NCI-H1105 (cell line): ENCODE measurements at regions not wholly inside any gene's neighbourhood (a gene's known extent, or its start where the extent isn't known, plus 50 kb on each side); places are given as distances from the start of the nearest gene placed in this dataset.
"Not testable (repeated sequence)": the region's sequence is repeated elsewhere in the genome, so short reads cannot be mapped to it uniquely, and the experiment has no call there.

Source experiments
- DNase-seq: peaks from one replicate; lab custom pipeline; 2025; lab: John Stamatoyannopoulos, UW

DNA sequence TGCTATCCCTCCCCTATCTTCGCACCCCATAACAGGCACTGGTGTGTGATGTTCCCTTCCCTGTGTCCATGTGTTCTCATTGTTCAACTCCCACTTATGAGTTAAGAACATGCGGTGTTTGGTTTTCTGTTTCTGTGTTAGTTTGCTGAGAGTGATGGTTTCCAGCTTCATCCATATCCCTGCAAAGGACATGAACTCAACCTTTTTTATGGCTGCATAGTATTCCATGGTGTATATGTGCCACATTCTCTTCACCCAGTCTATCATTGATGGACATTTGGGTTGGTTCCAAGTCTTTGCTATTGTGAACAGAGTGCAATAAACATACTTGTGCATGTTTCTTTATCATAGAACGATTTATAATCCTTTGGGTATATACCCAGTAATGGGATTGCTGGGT is 84.7 kb upstream of the GATB start:
- DNase-seq = not testable (repeated sequence)

DNA sequence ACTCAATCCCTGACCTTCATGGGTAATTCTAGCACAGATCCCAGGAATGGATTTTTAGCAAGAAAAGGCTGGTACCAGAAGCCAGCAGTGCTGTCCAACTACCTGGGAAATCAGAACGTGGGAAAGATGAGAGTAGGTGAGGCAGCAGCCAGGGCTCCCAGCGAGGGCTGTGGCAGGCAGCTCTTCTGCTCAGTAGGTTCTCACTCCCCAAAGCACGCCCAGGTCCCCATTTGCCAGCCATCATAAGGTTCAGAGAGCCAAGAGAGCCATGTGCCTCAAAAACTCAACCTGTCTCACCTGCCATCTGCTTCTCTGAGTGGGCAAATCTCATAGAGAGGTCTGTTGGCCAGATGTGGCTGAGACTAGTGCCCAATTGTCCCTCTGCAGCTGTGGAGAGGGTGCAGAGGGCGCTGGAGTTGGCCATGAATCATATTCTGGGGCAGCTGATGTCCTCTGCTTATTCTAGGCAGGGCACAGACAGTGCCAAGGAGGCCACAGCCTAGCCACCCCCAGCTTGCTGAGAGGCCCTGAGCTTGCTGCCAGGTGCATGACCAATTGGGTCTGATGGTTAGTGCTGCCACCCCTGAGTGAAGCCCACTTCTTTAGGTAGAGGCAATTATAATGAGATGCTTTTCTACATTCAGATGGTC is 81.7 kb upstream of the GATB start:
- DNase-seq = no peak

DNA sequence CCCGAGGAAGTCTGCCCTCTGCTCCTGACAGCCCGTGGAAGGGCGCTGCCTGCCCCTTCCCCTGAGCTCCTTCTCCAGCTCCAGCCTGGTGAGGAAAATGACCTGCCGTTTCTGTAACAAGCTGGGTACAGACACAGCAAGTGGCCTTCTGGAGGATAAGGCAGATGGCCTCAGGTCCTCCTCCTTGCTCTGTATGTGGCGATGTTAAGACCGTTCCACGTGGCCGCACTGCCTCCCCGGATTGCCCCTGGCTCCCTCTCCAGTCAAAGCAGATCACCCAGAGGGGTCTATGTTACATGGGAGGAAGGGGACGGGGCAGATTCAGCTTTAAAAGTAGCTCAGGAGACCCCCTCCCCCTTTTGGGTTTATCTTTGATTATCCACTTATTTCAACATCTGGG is 80.3 kb upstream of the GATB start:
- DNase-seq = no peak

DNA sequence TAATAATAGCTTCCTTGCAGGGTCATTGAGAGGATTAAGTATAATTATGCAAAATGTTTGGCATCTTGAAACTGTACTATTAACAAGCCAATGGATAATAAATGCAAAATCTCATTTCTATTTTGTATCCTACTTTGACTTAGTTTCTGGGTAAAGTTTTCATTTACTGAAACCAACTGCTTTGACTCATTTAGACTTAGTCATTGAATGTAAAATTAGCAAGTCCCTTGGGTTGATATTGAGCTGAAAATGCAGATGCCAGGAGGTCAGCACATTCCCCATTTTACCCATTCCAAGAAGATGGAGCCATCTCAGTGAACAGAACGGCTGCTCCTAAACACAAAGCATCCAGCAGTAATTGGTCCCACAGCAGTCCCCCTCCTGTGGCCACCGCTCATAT is 74.7 kb upstream of the GATB start:
- no peak for DNase-seq

DNA sequence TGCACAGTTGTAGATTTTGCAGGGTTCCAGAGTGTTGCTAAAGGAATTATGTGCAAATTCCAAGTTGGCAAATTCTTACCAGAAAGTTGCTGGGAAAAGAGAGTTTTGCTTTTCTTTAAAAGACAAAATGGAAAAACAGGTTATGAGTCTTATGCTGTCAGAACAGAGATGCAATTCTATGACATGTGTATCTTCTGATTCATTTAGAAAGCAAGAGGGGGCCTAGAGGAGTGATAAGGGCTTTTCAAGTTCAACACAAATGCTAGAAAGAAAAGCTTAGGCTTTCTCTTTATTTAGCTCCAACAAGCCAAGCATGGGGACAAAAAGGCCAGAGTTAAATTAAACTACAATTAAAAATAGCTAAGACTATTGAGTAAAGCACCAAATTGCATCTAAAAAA is 72.4 kb upstream of the GATB start:
- DNase-seq = no peak

DNA sequence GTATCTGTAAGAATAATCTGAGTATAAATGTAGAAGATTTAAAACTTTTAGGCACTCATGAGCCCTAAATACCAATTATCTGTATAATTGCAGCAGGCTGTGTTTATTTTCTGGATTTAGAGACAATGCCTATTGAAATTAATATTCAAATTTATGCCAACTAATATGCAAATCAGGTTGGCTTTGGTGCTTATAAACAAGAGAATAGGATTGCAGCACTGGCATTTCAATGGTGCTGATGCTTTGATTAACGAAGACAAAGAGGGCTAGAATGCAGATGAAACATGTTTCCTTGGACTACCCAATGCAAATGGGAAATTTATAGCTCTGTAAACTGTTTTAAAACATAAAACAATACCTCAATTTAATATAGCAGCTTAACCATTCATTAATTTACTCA is 70.7 kb upstream of the GATB start:
- DNase-seq = no peak

DNA sequence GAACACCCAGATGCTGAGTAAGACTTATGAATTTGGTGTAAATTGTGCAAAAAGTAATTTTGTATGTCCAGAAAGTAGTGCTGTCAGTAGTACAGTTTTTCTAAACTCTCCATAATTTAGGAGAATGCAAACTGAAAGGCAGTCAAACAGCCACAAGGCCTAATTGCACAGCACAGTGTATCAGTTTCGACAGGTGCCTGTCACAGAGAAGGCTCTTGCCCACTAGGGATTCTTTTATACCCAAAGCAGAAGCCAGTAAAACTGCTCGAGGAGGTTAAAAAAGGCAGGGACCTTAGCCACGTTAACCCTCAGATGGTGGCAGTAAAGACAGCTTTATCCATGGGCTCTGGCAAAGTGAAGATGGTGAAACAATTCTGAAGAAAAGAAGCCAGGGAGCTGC is 69.4 kb upstream of the GATB start:
- DNase-seq = no peak

DNA sequence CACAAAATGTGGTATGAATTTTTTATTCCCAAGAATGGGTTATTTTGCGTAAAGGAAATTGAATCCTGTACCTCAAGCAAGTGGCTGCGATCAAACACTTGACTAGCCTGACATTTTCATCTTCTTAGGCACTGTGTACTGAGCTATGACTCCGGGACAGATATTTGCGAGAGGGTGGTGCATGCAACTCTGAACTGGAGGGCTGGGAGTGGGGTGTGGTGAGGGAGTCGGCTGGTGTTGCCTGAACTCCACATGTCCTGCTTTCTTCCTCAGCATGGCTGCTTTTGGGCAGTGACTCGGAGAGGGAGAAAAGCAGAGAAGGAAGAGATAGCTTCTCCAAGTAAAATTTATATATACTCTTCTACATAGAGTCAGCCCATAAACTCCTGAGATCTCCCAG is 68.5 kb upstream of the GATB start:
- DNase-seq = no peak

DNA sequence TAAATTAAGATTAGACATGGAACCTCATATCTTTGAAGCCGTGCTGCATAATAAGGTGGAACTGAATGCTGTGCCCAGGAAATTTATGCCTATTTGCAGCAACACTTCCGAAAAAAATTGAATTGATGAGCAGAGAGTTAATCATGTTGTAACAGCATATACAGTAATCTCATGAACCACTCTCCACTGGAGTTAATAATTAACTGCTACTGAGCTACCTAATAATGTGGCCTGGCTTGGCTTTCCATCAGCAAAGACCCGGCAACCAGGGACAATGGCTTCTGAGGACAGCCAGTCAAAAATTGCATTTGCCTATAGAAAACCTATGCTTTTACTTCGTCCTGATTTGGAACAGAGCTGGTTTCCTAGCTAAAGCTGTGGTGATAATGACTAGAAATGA is 63.8 kb upstream of the GATB start:
- DNase-seq = no peak

DNA sequence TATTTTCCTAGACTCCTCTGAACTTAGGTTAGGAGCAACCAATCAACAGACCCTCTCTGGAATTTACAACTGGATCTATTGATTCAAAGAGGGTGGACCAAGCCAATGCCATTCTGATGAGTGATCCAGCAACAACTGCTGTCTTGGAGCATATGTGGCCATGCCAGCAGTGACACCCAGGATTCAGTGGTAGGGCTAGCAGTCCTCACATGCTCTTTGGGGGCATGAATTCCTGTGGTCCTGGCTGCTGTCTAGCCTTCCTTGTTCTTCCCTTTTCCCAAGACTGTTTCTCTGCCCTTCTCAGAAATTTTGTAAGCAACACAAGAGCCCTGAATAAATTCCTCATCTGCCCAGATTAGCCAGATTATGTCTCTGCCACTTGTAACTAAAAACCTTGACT is 61.5 kb upstream of the GATB start:
- DNase-seq = no peak

DNA sequence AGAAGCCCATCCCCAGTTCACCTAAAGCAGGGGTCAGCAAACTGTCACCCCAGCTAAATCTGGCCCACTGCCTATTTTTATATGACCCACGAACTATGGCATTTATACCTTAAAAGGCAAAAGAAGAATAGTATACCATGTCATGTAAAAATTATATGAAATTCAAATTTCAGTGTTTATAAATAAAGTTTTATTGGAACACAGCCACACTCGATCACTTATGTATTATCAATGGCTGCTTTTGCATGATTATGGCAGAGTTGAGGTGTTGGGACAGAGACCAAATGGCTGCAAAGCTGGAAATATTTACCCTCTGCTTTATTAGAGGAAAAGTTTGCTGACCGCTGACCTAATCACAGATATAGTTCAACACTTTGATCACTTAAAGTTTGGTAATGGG is 59.2 kb upstream of the GATB start:
- no peak for DNase-seq

DNA sequence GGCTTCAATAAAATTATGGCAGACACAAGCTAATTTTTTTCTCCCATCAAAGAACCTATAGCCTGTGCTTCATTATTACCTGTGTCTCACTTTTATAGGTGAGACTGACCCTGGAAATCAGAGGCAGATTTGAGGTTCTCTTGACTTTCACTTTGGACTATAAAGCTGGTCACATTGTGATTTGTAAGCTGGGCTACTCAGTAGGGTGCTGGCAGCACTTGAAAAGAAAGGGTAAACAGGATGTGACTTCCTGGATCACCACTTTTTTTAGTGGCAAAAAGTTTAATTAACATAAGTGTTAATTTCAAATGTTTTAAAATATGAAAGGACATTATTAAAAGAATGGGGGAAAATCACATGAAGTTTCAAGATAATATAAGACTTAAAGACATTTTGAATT is 50.6 kb upstream of the GATB start:
- no peak for DNase-seq
